ENCODE measurements at regions not wholly inside any gene's neighbourhood (a gene's known extent, or its start where the extent isn't known, plus 50 kb on each side); places are given as distances from the start of the nearest gene placed in this dataset.

- Mint-ChIP-seq H3K4me1 (ENCODE audit: low read depth) (peaks cover 5% of the 10 kb centered on the region), H3K27me3 (peaks cover 26% of the 10 kb centered on the region), H3K27ac (no peak overlapping the region), H3K4me3 (ENCODE audit: low read depth) (no peak overlapping the region), H3K36me3 (ENCODE audit: insufficient read depth) (no peaks in the 10 kb centered on the region), H3K9me3 (ENCODE audit: low read depth) (no peaks in the 10 kb centered on the region)
- DNase-seq (ENCODE audit: low spot score, unreplicated experiment) = no peak
- TF ChIP-seq CTCF (IDR thresholded peaks at IDR 0.05; ENCODE audit: unreplicated experiment) = no peak
Observed at GRCh38 chr7:35334506-35334905, 80.6 kb upstream of the TBX20 start.

- Mint-ChIP-seq H3K27ac (no peak overlapping the region), H3K36me3 (ENCODE audit: insufficient read depth) (no peaks in the 10 kb centered on the region), H3K4me1 (ENCODE audit: low read depth) (peaks cover 5% of the 10 kb centered on the region), H3K4me3 (ENCODE audit: low read depth) (no peak overlapping the region), H3K27me3 (peaks cover 18% of the 10 kb centered on the region), H3K9me3 (ENCODE audit: low read depth) (no peaks in the 10 kb centered on the region)
- DNase-seq (ENCODE audit: low spot score, unreplicated experiment) = no peak
- TF ChIP-seq CTCF (IDR thresholded peaks at IDR 0.05; ENCODE audit: unreplicated experiment) = no peak
Observed at GRCh38 chr7:35333265-35333664, 79.4 kb upstream of the TBX20 start.

GRCh38 chr7:35331730-35332678 lies 78.1 kb upstream of the TBX20 start:
- H3K9me3 Mint-ChIP-seq (ENCODE audit: low read depth) = no peaks in the 10 kb centered on the region
- no peak overlapping the region for H3K4me3 Mint-ChIP-seq (ENCODE audit: low read depth)
- peaks cover 5% of the 10 kb centered on the region for H3K4me1 Mint-ChIP-seq (ENCODE audit: low read depth)
- TF ChIP-seq CTCF (IDR thresholded peaks at IDR 0.05; ENCODE audit: unreplicated experiment) = no peak
- DNase-seq (ENCODE audit: low spot score, unreplicated experiment) = no peak
- peaks cover 15% of the 10 kb centered on the region for H3K27me3 Mint-ChIP-seq
- H3K27ac Mint-ChIP-seq = no peak overlapping the region
- H3K36me3 Mint-ChIP-seq (ENCODE audit: insufficient read depth) = no peaks in the 10 kb centered on the region

GRCh38 chr7:35329026-35329425 lies 75.1 kb upstream of the TBX20 start:
- H3K36me3 Mint-ChIP-seq (ENCODE audit: insufficient read depth) = no peaks in the 10 kb centered on the region
- H3K9me3 Mint-ChIP-seq (ENCODE audit: low read depth) = peaks cover 9% of the 10 kb centered on the region
- no peak for TF ChIP-seq CTCF (IDR thresholded peaks at IDR 0.05; ENCODE audit: unreplicated experiment)
- H3K27ac Mint-ChIP-seq = no peak overlapping the region
- H3K4me1 Mint-ChIP-seq (ENCODE audit: low read depth) = peaks cover 5% of the 10 kb centered on the region
- H3K27me3 Mint-ChIP-seq = peaks cover 7% of the 10 kb centered on the region
- H3K4me3 Mint-ChIP-seq (ENCODE audit: low read depth) = no peak overlapping the region
- no peak for DNase-seq (ENCODE audit: low spot score, unreplicated experiment)

DNA sequence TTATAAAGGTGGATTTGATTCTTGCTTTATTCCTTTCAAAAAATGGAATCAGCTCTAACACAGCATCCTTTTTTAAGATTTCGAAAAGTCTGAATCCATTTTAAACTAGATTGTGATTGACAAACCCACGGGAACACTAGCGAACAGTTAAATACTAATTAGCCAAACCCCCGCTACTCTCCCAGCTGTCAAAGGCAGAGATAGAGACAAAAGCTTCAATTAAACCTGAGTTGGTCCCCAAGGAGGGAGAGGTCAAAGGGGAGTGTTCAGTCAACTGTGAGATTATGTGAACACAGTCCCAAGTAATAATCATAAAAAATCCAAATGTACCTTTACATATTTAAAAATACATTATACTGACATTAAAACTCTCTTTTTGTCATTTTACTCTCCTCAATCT lies 65.7 kb upstream of the TBX20 start:
- no peak for DNase-seq (ENCODE audit: low spot score, unreplicated experiment)
- Mint-ChIP-seq H3K9me3 (ENCODE audit: low read depth) (peaks cover 6% of the 10 kb centered on the region), H3K4me3 (ENCODE audit: low read depth) (no peak overlapping the region), H3K27ac (no peak overlapping the region), H3K36me3 (ENCODE audit: insufficient read depth) (no peaks in the 10 kb centered on the region), H3K27me3 (peaks cover 16% of the 10 kb centered on the region), H3K4me1 (ENCODE audit: low read depth) (peaks cover 2% of the 10 kb centered on the region)
- no peak for TF ChIP-seq CTCF (IDR thresholded peaks at IDR 0.05; ENCODE audit: unreplicated experiment)

Measured in progenitor cell of endocrine pancreas (in vitro differentiated cells).